ENCODE measurements at regions not wholly inside any gene's neighbourhood (a gene's known extent, or its start where the extent isn't known, plus 50 kb on each side); places are given as distances from the start of the nearest gene placed in this dataset.

- no peak for TF ChIP-seq CTCF (IDR thresholded peaks at IDR 0.05)
- TF ChIP-seq POLR2AphosphoS5 (IDR thresholded peaks at IDR 0.05; ENCODE audit: insufficient read depth in 1 of 2, low read depth in 1 of 2) = no peak
Observed at GRCh38 chr10:2036209-2036608, 298.9 kb upstream of the ADARB2 start.
